Frontal cortex (tissue), 3 donors: ENCODE measurements at regions not wholly inside any gene's neighbourhood (a gene's known extent, or its start where the extent isn't known, plus 50 kb on each side); places are given as distances from the start of the nearest gene placed in this dataset.
"Not testable (repeated sequence)": the region's sequence is repeated elsewhere in the genome, so short reads cannot be mapped to it uniquely, and the experiment has no call there.

Source experiments
- DNase-seq, 2 donors: peaks; one replicate each; pipeline ENCODE4 v3.0.0; 2012; ENCODE audit warnings: low spot score in 2 of 2
- FAIRE-seq: peaks from 2 replicates; lab custom pipeline; 2012; peaks lifted over from hg19 to GRCh38; lab: Jason Lieb, UNC
- donor health status: control.
- donor health status: control.
- donor health status: control.

GRCh38 chr22:48923996-48924395 is 903.7 kb downstream of the BRD1 start:
- DNase-seq (no peak), FAIRE-seq (no peak)

GRCh38 chr22:48923165-48923865 is 904.4 kb downstream of the BRD1 start:
- no peak for FAIRE-seq
- no peak for DNase-seq

GRCh38 chr22:48921411-48921903 is 906.2 kb downstream of the BRD1 start:
- peak in 1 of 2 donors; percentile 61 for DNase-seq
- peak; percentile 95 for FAIRE-seq

- FAIRE-seq (no peak), DNase-seq (no peak)
Observed at GRCh38 chr22:48920776-48921241, 906.9 kb downstream of the BRD1 start.

GRCh38 chr22:48919851-48920589 is 907.7 kb downstream of the BRD1 start:
- FAIRE-seq (no peak), DNase-seq (no peak)

GRCh38 chr22:48919187-48919590 is 908.5 kb downstream of the BRD1 start:
- DNase-seq = no peak

GRCh38 chr22:48918585-48919186 is 909.0 kb downstream of the BRD1 start:
- FAIRE-seq = no peak
- no peak for DNase-seq

More at GRCh38 chr22:48919187-48919590, 908.5 kb downstream of the BRD1 start:
- no peak for FAIRE-seq

GRCh38 chr22:48912356-48913066 is 915.2 kb downstream of the BRD1 start:
- DNase-seq, FAIRE-seq: not testable (repeated sequence)

- not testable (repeated sequence) for DNase-seq, FAIRE-seq
Observed at GRCh38 chr22:48911647-48912046, 916.0 kb downstream of the BRD1 start.

GRCh38 chr22:48911067-48911466 is 916.6 kb downstream of the BRD1 start:
- not testable (repeated sequence) for FAIRE-seq, DNase-seq

GRCh38 chr22:48908547-48908946 is 919.1 kb downstream of the BRD1 start:
- FAIRE-seq (no peak), DNase-seq (no peak)

- DNase-seq (no peak), FAIRE-seq (no peak)
Observed at GRCh38 chr22:48907591-48907990, 920.1 kb downstream of the BRD1 start.

- no peak for FAIRE-seq
- DNase-seq = no peak
Observed at GRCh38 chr22:48906216-48906835, 921.3 kb downstream of the BRD1 start.

GRCh38 chr22:48905206-48905975 is 922.3 kb downstream of the BRD1 start:
- FAIRE-seq (no peak), DNase-seq (no peak)

- no peak for FAIRE-seq
- no peak for DNase-seq
Observed at GRCh38 chr22:48902983-48903650, 924.6 kb downstream of the BRD1 start.

- no peak for DNase-seq
- no peak for FAIRE-seq
Observed at GRCh38 chr22:48902001-48902869, 925.4 kb downstream of the BRD1 start.

- DNase-seq = no peak
- no peak for FAIRE-seq
Observed at GRCh38 chr22:48901324-48901723, 926.3 kb downstream of the BRD1 start.
